Activated CD4-positive, alpha-beta T cell treated with anti-CD3 and anti-CD28 coated beads, Interleukin-2, amount 10 ng/mL, durations not matched to agents 24 days and 14 days (primary cell): ENCODE measurements at regions not wholly inside any gene's neighbourhood (a gene's known extent, or its start where the extent isn't known, plus 50 kb on each side); places are given as distances from the start of the nearest gene placed in this dataset.
A peak's percentile ranks its signal among the peaks of the same experiment; 100 is the strongest.
"Not testable (repeated sequence)": the region's sequence is repeated elsewhere in the genome, so short reads cannot be mapped to it uniquely, and the experiment has no call there.

Experiments used
- DNase-seq: peaks from one replicate; pipeline ENCODE4 v3.0.0; 2022
- H3K27ac Mint-ChIP-seq: one replicate; pipeline ENCODE4 v1.8.0; 2022; ENCODE audit warnings: mild to moderate bottlenecking, mixed read lengths
- H3K27me3 Mint-ChIP-seq: one replicate; pipeline ENCODE4 v1.8.0; 2022; ENCODE audit warnings: mixed read lengths
- H3K36me3 Mint-ChIP-seq: one replicate; pipeline ENCODE4 v1.8.0; 2022; ENCODE audit warnings: low read depth, mild to moderate bottlenecking, mixed read lengths
- H3K4me1 Mint-ChIP-seq: one replicate; pipeline ENCODE4 v1.8.0; 2021; ENCODE audit warnings: mixed read lengths
- H3K4me3 Mint-ChIP-seq: one replicate; pipeline ENCODE4 v1.8.0; 2022; ENCODE audit warnings: mild to moderate bottlenecking, moderate library complexity, mixed read lengths
- H3K9me3 Mint-ChIP-seq: one replicate; pipeline ENCODE4 v1.8.0; 2021; ENCODE audit warnings: mixed read lengths
- intact Hi-C: fragments of 100-400 bp; cut with micrococcal nuclease; formaldehyde crosslinking; loops from one replicate; pipeline ENCODE4 v1.15.1; 2023

DNA sequence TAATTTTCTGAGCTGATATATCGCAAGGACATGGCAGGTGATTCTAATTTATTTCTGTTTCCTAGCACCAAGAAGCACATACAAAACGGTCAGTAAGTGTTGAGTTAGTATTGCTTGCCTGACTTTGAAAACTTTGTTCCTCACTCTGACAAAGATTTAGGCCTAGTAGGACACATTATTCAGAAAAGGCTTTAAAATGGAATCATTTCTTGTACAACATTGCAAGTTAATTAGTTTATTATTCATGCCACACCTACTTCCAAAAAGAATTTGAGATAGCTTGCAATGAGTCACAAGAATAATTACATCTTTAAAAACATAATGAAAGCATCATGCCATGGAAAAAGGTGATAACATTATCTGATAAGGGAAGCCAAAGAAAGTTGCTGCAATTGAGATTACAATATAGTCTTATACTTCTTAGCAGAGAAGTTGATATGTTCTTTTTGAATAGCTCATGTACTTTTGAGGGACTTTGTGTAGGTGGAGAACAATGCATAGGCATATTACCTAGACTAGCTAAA is 474.2 kb downstream of the KLF5 start:
- DNase-seq, result no peak
- Mint-ChIP-seq H3K27me3 (peaks cover 4% of the 10 kb centered on the region), H3K9me3 (peaks cover 8% of the 10 kb centered on the region), H3K27ac (no peak overlapping the region), H3K4me1 (no peaks in the 10 kb centered on the region), H3K4me3 (no peak overlapping the region), H3K36me3 (no peaks in the 10 kb centered on the region)
- intact Hi-C loops, result no loop called here

DNA sequence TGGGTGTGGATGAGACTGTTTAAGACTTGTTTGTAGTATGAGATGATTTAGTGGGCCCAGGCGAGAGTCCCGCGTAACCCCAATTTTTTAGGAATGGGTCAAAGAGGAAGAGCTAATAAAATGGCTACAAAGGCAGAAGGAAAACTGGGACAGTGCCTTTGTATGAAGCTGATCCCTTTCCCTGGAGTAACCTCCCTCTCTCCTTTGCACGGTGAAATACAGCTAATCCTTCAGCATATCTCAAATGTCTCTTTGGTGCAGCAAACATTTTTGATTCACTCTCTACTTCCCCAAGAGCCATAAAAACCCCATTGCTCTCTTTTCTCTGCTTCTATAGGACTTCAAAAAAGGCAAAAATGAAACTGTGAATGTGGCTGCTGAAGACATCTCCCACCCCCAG is 473.8 kb downstream of the KLF5 start:
- Mint-ChIP-seq H3K4me1 (no peaks in the 10 kb centered on the region), H3K4me3 (no peak overlapping the region), H3K9me3 (peaks cover 8% of the 10 kb centered on the region), H3K27me3 (peaks cover 3% of the 10 kb centered on the region), H3K36me3 (no peaks in the 10 kb centered on the region), H3K27ac (no peak overlapping the region)
- intact Hi-C loops, result no loop called here
- no peak for DNase-seq

GRCh38 chr13:73531014-73531413 is 472.2 kb downstream of the KLF5 start:
- DNase-seq, result no peak
- intact Hi-C loops, result no loop called here
- Mint-ChIP-seq H3K4me1 (no peaks in the 10 kb centered on the region), H3K4me3 (no peak overlapping the region), H3K36me3 (no peaks in the 10 kb centered on the region), H3K27me3 (peaks cover 2% of the 10 kb centered on the region), H3K9me3 (peaks cover 8% of the 10 kb centered on the region), H3K27ac (no peak overlapping the region)

DNA sequence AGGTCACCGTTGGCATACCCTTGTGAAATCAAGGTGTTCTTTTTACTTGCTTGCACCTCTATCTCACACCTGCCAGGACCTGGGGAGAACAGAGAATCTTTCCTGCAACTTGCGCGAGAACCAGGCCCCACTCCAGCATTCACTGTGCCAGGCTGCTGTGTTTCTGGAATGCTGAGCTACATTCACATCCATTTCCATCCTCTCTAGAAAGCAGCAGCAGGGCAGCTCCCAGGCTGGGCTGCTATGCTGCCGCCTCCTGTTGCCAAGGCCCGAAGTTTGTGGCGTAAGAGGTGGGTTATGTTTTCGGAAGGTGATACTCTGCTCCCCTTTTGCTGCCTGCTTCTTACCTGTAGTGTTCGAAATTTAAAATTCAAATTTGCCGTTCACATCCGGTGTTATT is 464.1 kb downstream of the KLF5 start:
- no peak overlapping the region for H3K27ac Mint-ChIP-seq
- peaks cover 20% of the 10 kb centered on the region for H3K4me1 Mint-ChIP-seq
- no peaks in the 10 kb centered on the region for H3K27me3 Mint-ChIP-seq
- DNase-seq, result no peak
- intact Hi-C loops, result no loop called here
- no peaks in the 10 kb centered on the region for H3K36me3 Mint-ChIP-seq
- H3K9me3 Mint-ChIP-seq, result peaks cover 3% of the 10 kb centered on the region
- H3K4me3 Mint-ChIP-seq, result no peak overlapping the region

GRCh38 chr13:73521985-73522524 is 463.2 kb downstream of the KLF5 start:
- Mint-ChIP-seq H3K36me3 (no peaks in the 10 kb centered on the region), H3K9me3 (peaks cover 10% of the 10 kb centered on the region), H3K4me1 (peaks cover 20% of the 10 kb centered on the region), H3K27me3 (no peaks in the 10 kb centered on the region), H3K4me3 (no peak overlapping the region), H3K27ac (no peak overlapping the region)
- no peak for DNase-seq
- intact Hi-C loops, result loop anchor here (2.0 kb wide), 1 partner anchor 195 kb away; no protein-coding TSS in a partner anchor

DNA sequence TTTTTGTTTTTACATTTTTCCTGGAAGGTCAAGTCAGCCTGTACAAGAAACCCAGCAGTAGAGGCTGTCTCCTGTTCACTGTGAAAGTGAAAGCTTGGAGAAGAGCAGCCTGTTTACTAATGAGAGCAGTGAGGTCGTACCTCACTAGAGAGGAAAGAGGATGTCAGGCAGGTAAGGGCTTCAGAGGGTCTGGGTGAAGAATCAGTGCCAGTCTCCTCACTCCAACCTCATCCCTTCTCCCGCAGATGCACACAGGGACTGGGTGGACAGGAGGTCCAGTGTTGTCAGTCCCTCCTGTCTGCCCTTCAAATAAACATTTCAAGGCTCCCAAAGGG is 462.5 kb downstream of the KLF5 start:
- H3K27me3 Mint-ChIP-seq, result no peaks in the 10 kb centered on the region
- H3K36me3 Mint-ChIP-seq, result no peaks in the 10 kb centered on the region
- peak overlapping the region; percentile 83 for H3K27ac Mint-ChIP-seq
- intact Hi-C loops, result loop anchor here (2.0 kb wide), 1 partner anchor 196 kb away; no protein-coding TSS in a partner anchor
- DNase-seq, result peak; percentile 78
- peaks cover 10% of the 10 kb centered on the region for H3K9me3 Mint-ChIP-seq
- peaks cover 20% of the 10 kb centered on the region for H3K4me1 Mint-ChIP-seq
- peak overlapping the region; percentile 78 for H3K4me3 Mint-ChIP-seq

DNA sequence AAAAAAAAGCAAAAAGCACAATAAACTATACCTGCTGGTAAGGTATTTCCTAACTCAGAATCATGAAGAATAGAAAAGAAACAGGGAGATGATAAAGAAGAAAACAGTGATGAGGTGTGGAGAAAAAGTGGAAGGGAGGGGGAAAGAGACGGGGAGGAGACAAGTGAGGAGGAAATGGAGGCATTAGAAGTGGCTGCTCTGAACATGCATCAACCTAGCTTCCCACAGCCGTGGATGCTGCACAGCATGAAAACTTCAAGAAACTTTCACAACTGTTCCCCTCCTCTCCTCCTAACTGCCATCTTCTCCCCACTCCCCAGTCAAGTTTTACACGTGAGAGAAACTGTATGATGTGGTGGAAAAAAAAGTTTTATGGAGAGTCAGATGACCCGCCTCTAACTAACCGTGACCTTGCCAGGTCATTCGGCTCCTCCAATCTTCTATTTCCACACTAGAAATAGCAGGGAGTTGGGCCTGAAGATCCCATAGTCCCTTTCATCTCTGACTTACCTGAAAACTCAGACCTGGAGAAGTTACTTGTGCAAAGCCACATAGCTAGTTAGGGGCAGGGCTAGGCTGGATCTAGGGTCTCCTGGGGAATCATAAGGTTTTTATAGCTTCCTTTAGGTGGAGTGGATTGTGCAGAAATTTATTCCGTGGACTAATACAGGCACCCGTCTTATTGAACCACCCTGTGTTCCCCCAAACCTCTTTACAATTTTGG is 461.9 kb downstream of the KLF5 start:
- H3K27me3 Mint-ChIP-seq, result no peaks in the 10 kb centered on the region
- no peaks in the 10 kb centered on the region for H3K36me3 Mint-ChIP-seq
- H3K4me1 Mint-ChIP-seq, result peaks cover 20% of the 10 kb centered on the region
- H3K27ac Mint-ChIP-seq, result peak overlapping the region; percentile 83
- H3K4me3 Mint-ChIP-seq, result peak overlapping the region; percentile 78
- intact Hi-C loops, result loop anchor here (2.0 kb wide), 1 partner anchor 196 kb away; no protein-coding TSS in a partner anchor
- peaks cover 10% of the 10 kb centered on the region for H3K9me3 Mint-ChIP-seq
- DNase-seq, result peak; percentile 65

- DNase-seq, H3K27me3 Mint-ChIP-seq, H3K36me3 Mint-ChIP-seq: not testable (repeated sequence)
- Mint-ChIP-seq H3K4me1 (peaks cover 20% of the 10 kb centered on the region), H3K4me3 (peak overlapping the region; percentile 78), H3K27ac (peak overlapping the region; percentile 83), H3K9me3 (peaks cover 10% of the 10 kb centered on the region)
- intact Hi-C loops, result loop anchor here (2.0 kb wide), 1 partner anchor 197 kb away; no protein-coding TSS in a partner anchor
Measured at GRCh38 chr13:73520135-73520534, 461.3 kb downstream of the KLF5 start.

DNA sequence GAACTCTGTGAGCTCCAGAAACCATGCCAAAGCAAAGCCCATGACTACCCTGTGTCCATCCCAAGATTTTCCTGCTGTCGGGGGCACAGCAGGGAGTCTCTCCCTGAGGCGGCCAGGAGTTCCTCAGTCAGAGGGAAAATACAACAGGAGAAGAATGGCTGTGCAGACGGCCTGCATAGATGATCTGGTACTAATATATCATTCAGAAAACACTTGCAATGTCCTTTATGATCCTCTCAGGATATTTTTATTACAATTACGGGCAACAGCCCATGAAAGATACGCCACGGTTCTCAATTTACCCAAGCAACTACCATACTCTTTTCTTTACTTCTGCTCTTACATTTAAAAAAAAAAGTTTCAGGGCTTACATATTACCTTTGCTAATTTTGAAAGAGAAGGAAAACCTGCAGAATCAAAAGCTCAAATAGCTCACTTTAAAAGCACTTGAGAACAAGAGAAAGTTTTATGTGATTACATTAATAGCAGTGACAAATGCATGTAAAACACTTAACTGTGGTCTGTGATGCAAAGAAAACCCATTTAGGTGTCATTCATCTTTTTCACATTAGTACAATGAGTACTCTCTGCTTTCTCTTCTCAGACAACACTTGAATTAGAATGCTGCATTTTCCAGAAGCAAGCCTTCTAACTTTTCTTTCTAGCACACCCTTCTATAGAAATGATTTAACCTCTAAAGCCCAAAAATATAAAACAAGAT is 460.8 kb downstream of the KLF5 start:
- no peak overlapping the region for H3K27ac Mint-ChIP-seq
- H3K4me3 Mint-ChIP-seq, result no peak overlapping the region
- H3K27me3 Mint-ChIP-seq, result no peaks in the 10 kb centered on the region
- DNase-seq, result no peak
- H3K4me1 Mint-ChIP-seq, result peaks cover 20% of the 10 kb centered on the region
- intact Hi-C loops, result loop anchor here (2.0 kb wide), 1 partner anchor 197 kb away; no protein-coding TSS in a partner anchor
- H3K36me3 Mint-ChIP-seq, result no peaks in the 10 kb centered on the region
- peaks cover 10% of the 10 kb centered on the region for H3K9me3 Mint-ChIP-seq

DNA sequence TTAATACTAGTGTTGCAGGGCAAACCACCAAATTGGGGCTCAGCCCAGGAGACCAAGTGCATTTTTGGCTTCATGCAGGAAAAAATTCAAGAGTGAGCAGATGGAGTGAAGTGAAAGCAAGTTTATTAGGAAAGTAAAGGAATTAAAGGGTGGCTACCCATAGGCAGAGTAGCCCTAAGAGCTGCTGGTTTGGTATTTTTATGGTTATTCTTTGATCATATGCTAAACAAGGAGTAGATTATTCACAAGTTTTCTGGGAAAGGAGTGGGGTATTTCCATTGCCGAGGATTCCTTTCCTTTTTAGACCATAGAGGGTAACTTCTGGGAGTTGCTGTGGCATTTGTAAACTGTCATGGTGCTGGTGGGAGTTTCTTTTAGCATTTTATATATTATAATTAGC is 459.0 kb downstream of the KLF5 start:
- Mint-ChIP-seq H3K4me1 (peaks cover 20% of the 10 kb centered on the region), H3K27ac (no peak overlapping the region), H3K36me3 (no peaks in the 10 kb centered on the region), H3K9me3 (peaks cover 10% of the 10 kb centered on the region), H3K27me3 (peaks cover 2% of the 10 kb centered on the region), H3K4me3 (no peak overlapping the region)
- no peak for DNase-seq
- intact Hi-C loops, result no loop called here

DNA sequence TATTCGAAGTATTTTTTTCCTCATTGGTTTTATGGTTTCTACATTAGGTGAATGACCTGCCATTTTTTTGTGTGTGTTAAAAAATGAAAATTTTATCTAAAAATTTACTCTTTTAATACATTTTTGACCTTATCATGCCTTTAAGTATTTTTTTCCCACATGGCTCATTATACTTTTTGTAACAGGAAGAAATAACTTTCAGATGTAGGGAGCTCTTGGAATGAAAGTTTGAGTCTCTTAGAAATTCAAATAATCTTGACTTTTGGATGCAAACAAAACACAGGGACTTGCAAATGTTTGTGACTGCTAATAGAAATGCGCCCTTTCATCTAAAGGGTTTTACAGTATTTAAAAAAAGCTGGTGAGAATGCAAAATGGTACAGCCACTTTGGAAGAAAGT is 457.9 kb downstream of the KLF5 start:
- intact Hi-C loops, result no loop called here
- no peak for DNase-seq
- H3K9me3 Mint-ChIP-seq, result peaks cover 10% of the 10 kb centered on the region
- H3K27me3 Mint-ChIP-seq, result peaks cover 4% of the 10 kb centered on the region
- no peak overlapping the region for H3K4me3 Mint-ChIP-seq
- H3K27ac Mint-ChIP-seq, result no peak overlapping the region
- no peaks in the 10 kb centered on the region for H3K36me3 Mint-ChIP-seq
- H3K4me1 Mint-ChIP-seq, result peaks cover 20% of the 10 kb centered on the region

DNA sequence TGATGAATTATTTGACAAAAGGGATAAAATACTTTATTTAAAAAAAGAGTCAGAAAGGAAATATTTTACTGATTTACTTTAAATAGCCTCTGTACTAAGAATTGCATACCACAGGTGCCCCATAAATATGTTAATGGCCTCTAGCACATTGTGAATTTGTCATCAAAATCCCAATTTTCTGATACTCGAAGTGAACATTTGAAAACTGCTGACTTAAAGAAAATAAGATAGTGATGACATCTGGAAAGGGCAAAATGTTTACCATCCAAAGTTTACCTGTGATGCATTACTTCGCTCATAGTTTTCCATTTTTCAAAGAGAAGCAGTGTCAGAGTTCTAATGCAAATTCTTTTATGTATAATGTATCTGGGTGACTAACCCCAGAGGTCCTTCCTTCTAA is 455.4 kb downstream of the KLF5 start:
- intact Hi-C loops, result no loop called here
- peaks cover 15% of the 10 kb centered on the region for H3K9me3 Mint-ChIP-seq
- no peak overlapping the region for H3K27ac Mint-ChIP-seq
- H3K36me3 Mint-ChIP-seq, result no peaks in the 10 kb centered on the region
- no peaks in the 10 kb centered on the region for H3K4me1 Mint-ChIP-seq
- DNase-seq, result no peak
- no peak overlapping the region for H3K4me3 Mint-ChIP-seq
- H3K27me3 Mint-ChIP-seq, result peaks cover 8% of the 10 kb centered on the region

DNA sequence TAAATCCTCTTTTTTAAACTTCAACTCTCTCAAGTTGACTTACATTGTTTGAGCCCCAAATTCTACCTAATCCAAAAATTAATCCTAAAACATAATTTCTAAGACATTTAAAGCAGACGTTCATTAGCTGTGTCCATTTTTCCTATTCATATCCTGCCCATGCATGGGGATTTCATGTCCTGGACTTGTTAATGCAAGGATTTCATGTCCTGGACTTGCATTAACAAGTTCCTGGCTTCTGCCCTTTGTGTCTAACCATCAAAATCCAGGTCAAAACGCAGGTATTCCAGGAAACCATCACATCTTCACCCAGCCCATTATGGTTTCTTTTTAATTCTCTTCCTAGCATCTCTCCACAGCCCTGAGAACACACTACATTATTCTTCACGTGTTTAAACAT is 454.9 kb downstream of the KLF5 start:
- H3K4me1 Mint-ChIP-seq, result no peaks in the 10 kb centered on the region
- no peak overlapping the region for H3K27ac Mint-ChIP-seq
- H3K36me3 Mint-ChIP-seq, result no peaks in the 10 kb centered on the region
- DNase-seq, result no peak
- peaks cover 8% of the 10 kb centered on the region for H3K27me3 Mint-ChIP-seq
- peaks cover 15% of the 10 kb centered on the region for H3K9me3 Mint-ChIP-seq
- intact Hi-C loops, result no loop called here
- H3K4me3 Mint-ChIP-seq, result no peak overlapping the region

- DNase-seq, result no peak
- Mint-ChIP-seq H3K9me3 (peaks cover 5% of the 10 kb centered on the region), H3K27me3 (peaks cover 16% of the 10 kb centered on the region), H3K4me1 (no peaks in the 10 kb centered on the region), H3K27ac (no peak overlapping the region), H3K4me3 (no peak overlapping the region), H3K36me3 (no peaks in the 10 kb centered on the region)
- intact Hi-C loops, result no loop called here
Measured at GRCh38 chr13:73508841-73509240, 450.0 kb downstream of the KLF5 start.
